Esophagus squamous epithelium (tissue), 5 donors: ENCODE measurements at regions not wholly inside any gene's neighbourhood (a gene's known extent, or its start where the extent isn't known, plus 50 kb on each side); places are given as distances from the start of the nearest gene placed in this dataset.
A peak's percentile ranks its signal among the peaks of the same experiment; 100 is the strongest.

Experiments
- DNase-seq: peaks from one replicate; lab custom pipeline; 2025; lab: John Stamatoyannopoulos, UW
- H3K27ac ChIP-seq, 4 donors: fragments of 200-600 bp; sonication (generic); one replicate each; pipeline ENCODE4 v1.5.1; 2016 to 2019; ENCODE audit warnings: mild to moderate bottlenecking in 1 of 4
- H3K27me3 ChIP-seq, 4 donors: fragments of 200-600 bp; sonication (generic); 1 replicate in 3 of 4; 2 replicates in 1 of 4; pipeline versions ENCODE4 v1.5.1 to v1.6.0; 2017 to 2021; ENCODE audit warnings: antibody characterized with exemption in 1 of 4
- H3K36me3 ChIP-seq, 3 donors: fragments of 200-600 bp; sonication (generic); one replicate each; pipeline ENCODE4 v1.5.1; 2016 to 2019
- H3K4me1 ChIP-seq, 3 donors: fragments of 200-600 bp; sonication (generic); one replicate each; pipeline ENCODE4 v1.5.1; 2017 to 2019
- H3K4me3 ChIP-seq, 4 donors: fragments of 200-600 bp; sonication (generic); 1 replicate in 3 of 4; 2 replicates in 1 of 4; pipeline ENCODE4 v1.5.1; 2016 to 2019; ENCODE audit warnings: mild to moderate bottlenecking in 2 of 4, moderate library complexity in 1 of 4
- H3K9me3 ChIP-seq, 3 donors: fragments of 200-600 bp; sonication (generic); one replicate each; pipeline ENCODE4 v1.5.1; 2016 to 2019
- CTCF ChIP-seq, 6 experiments: fragments of 450-650 bp in 4 of 6; fragments of 200-600 bp in 2 of 6; sonication (generic) in 2 of 6; IDR thresholded peaks; one replicate each; pipeline ENCODE4 v1.5.1; 2016 to 2019; ENCODE audit warnings: antibody characterized with exemption in 6 of 6, mild to moderate bottlenecking in 4 of 6, moderate library complexity in 4 of 6
- POLR2A ChIP-seq, 4 donors: fragments of 450-650 bp; IDR thresholded peaks; one replicate each; pipeline ENCODE4 v1.6.1; 2017; ENCODE audit warnings: antibody characterized with exemption in 4 of 4, mild to moderate bottlenecking in 4 of 4, moderate library complexity in 3 of 4
- WGBS, 2 donors: methylation state at CpG; one replicate each; pipeline ENCODE4 v1.1.5; 2018; 5-methylcytosine and 5-hydroxymethylcytosine counted together
- intact Hi-C: fragments of 100-400 bp; cut with DNase I; formaldehyde crosslinking; loops from one replicate; pipeline ENCODE4 v1.15.0; 2022
- donor health status: DM: yes; HTN: yes; CAD: no.

- Histone ChIP-seq H3K27me3 (peaks cover 0 to 25% (median 0%) of the 10 kb centered on the region in 4 donors), H3K4me3 (no peak overlapping the region), H3K27ac (no peak overlapping the region), H3K9me3 (no peaks in the 10 kb centered on the region), H3K4me1 (peaks cover 0 to 8% (median 0%) of the 10 kb centered on the region in 3 donors), H3K36me3 (no peaks in the 10 kb centered on the region)
- WGBS, 2 donors: 84 to 90% methylated on average over 8 to 13 of the region's 22 CpGs
- intact Hi-C loops: no loop called here
- TF ChIP-seq POLR2A (IDR thresholded peaks at IDR 0.05) (no peak), CTCF (IDR thresholded peaks at IDR 0.05) (no peak)
- no peak for DNase-seq
Observed at GRCh38 chr9:89778100-89779090, 173.6 kb downstream of the GADD45G start.

- H3K27me3 ChIP-seq: peaks cover 0 to 25% (median 0%) of the 10 kb centered on the region in 4 donors
- no peak overlapping the region for H3K4me3 ChIP-seq
- no peak for TF ChIP-seq CTCF (IDR thresholded peaks at IDR 0.05)
- TF ChIP-seq POLR2A (IDR thresholded peaks at IDR 0.05): no peak
- H3K36me3 ChIP-seq: no peaks in the 10 kb centered on the region
- 65% methylated on average over 7 of the region's 7 CpGs for WGBS, 2 donors
- DNase-seq: no peak
- intact Hi-C loops: no loop called here
- no peaks in the 10 kb centered on the region for H3K9me3 ChIP-seq
- peak overlapping the region in 1 of 4 donors; percentile 13 for H3K27ac ChIP-seq
- peaks cover 0 to 8% (median 0%) of the 10 kb centered on the region in 3 donors for H3K4me1 ChIP-seq
Observed at GRCh38 chr9:89779405-89780203, 174.8 kb downstream of the GADD45G start.

GRCh38 chr9:89780959-89781358, 176.1 kb downstream of the GADD45G start:
- Histone ChIP-seq H3K4me3 (no peak overlapping the region), H3K27ac (no peak overlapping the region), H3K4me1 (peaks cover 0 to 8% (median 0%) of the 10 kb centered on the region in 3 donors), H3K27me3 (peaks cover 0 to 20% (median 0%) of the 10 kb centered on the region in 4 donors), H3K9me3 (no peaks in the 10 kb centered on the region), H3K36me3 (no peaks in the 10 kb centered on the region)
- WGBS, 2 donors: 26 to 40% methylated on average over 4 of the region's 4 CpGs
- DNase-seq: no peak
- intact Hi-C loops: no loop called here
- TF ChIP-seq CTCF (IDR thresholded peaks at IDR 0.05) (no peak), POLR2A (IDR thresholded peaks at IDR 0.05) (no peak)

GRCh38 chr9:89781838-89782540, 177.2 kb downstream of the GADD45G start:
- WGBS, 2 donors: 60 to 78% methylated on average over 4 to 5 of the region's 5 CpGs
- Histone ChIP-seq H3K27me3 (peaks cover 0 to 12% (median 0%) of the 10 kb centered on the region in 4 donors), H3K4me1 (peaks cover 0 to 8% (median 0%) of the 10 kb centered on the region in 3 donors), H3K36me3 (no peaks in the 10 kb centered on the region), H3K9me3 (no peaks in the 10 kb centered on the region), H3K27ac (no peak overlapping the region), H3K4me3 (no peak overlapping the region)
- intact Hi-C loops: no loop called here
- DNase-seq: no peak
- TF ChIP-seq CTCF (IDR thresholded peaks at IDR 0.05) (no peak), POLR2A (IDR thresholded peaks at IDR 0.05) (no peak)
